Inflammatory macrophage (primary cell): ENCODE measurements at regions not wholly inside any gene's neighbourhood (a gene's known extent, or its start where the extent isn't known, plus 50 kb on each side); places are given as distances from the start of the nearest gene placed in this dataset.

Source experiments
- DNase-seq, 2 donors: peaks; one replicate each; pipeline ENCODE4 v3.0.0-alpha.2; 2020 to 2022

- no peak for DNase-seq
Observed at GRCh38 chr5:117463881-117464570, 889.4 kb upstream of the SEMA6A start.

- no peak for DNase-seq
Observed at GRCh38 chr5:117461966-117462365, 887.3 kb upstream of the SEMA6A start.

- no peak for DNase-seq
Observed at GRCh38 chr5:117461403-117461802, 886.8 kb upstream of the SEMA6A start.

- no peak for DNase-seq
Observed at GRCh38 chr5:117457656-117458055, 883.0 kb upstream of the SEMA6A start.

GRCh38 chr5:117456866-117457470 lies 882.3 kb upstream of the SEMA6A start:
- DNase-seq: no peak

- DNase-seq: no peak
Observed at GRCh38 chr5:117455236-117456233, 880.9 kb upstream of the SEMA6A start.

GRCh38 chr5:117454716-117455212 lies 880.1 kb upstream of the SEMA6A start:
- DNase-seq: peak; percentile 38 to 45

GRCh38 chr5:117436846-117437245 lies 862.2 kb upstream of the SEMA6A start:
- no peak for DNase-seq

- DNase-seq: no peak
Observed at GRCh38 chr5:117435203-117435602, 860.6 kb upstream of the SEMA6A start.

- DNase-seq: no peak
Observed at GRCh38 chr5:117434254-117434653, 859.6 kb upstream of the SEMA6A start.

- no peak for DNase-seq
Observed at GRCh38 chr5:117433818-117434217, 859.2 kb upstream of the SEMA6A start.

- DNase-seq: no peak
Observed at GRCh38 chr5:117431091-117431490, 856.5 kb upstream of the SEMA6A start.

- DNase-seq: no peak
Observed at GRCh38 chr5:117425163-117425562, 850.5 kb upstream of the SEMA6A start.

- no peak for DNase-seq
Observed at GRCh38 chr5:117424559-117424958, 849.9 kb upstream of the SEMA6A start.

GRCh38 chr5:117417501-117417900 lies 842.9 kb upstream of the SEMA6A start:
- DNase-seq: no peak

GRCh38 chr5:117414926-117415325 lies 840.3 kb upstream of the SEMA6A start:
- no peak for DNase-seq

- no peak for DNase-seq
Observed at GRCh38 chr5:117411701-117412100, 837.1 kb upstream of the SEMA6A start.

- DNase-seq: no peak
Observed at GRCh38 chr5:117405197-117405596, 830.6 kb upstream of the SEMA6A start.

GRCh38 chr5:117394506-117395157 lies 820.0 kb upstream of the SEMA6A start:
- no peak for DNase-seq

- no peak for DNase-seq
Observed at GRCh38 chr5:117393125-117393524, 818.5 kb upstream of the SEMA6A start.

- no peak for DNase-seq
Observed at GRCh38 chr5:117380316-117380715, 805.7 kb upstream of the SEMA6A start.

GRCh38 chr5:117379521-117379920 lies 804.9 kb upstream of the SEMA6A start:
- DNase-seq: no peak

- no peak for DNase-seq
Observed at GRCh38 chr5:117376748-117377147, 802.1 kb upstream of the SEMA6A start.
